GM23338 (cell line): ENCODE measurements at regions not wholly inside any gene's neighbourhood (a gene's known extent, or its start where the extent isn't known, plus 50 kb on each side); places are given as distances from the start of the nearest gene placed in this dataset.

Source experiments
- CTCF ChIP-seq, 2 experiments: fragments of 200-600 bp in 1 of 2; sonication (generic) in 1 of 2; conservative IDR thresholded peaks; 2 replicates each; pipeline versions ENCODE4 v1.5.1 to v1.6.1; 2016 to 2017; ENCODE audit warnings: antibody characterized with exemption in 2 of 2, low read depth in 2 of 2, mild to moderate bottlenecking in 2 of 2, moderate library complexity in 1 of 2
- EZH2 ChIP-seq: fragments of 200-600 bp; sonication (generic); IDR thresholded peaks from one replicate; pipeline ENCODE4 v1.8.0; 2017; ENCODE audit warnings: antibody characterized with exemption, mild to moderate bottlenecking, low read depth; ENCODE audit not compliant: unreplicated experiment
- EZH2phosphoT487 ChIP-seq: fragments of 200-600 bp; sonication (generic); IDR thresholded peaks from one replicate; pipeline ENCODE4 v1.8.1; 2018; ENCODE audit warnings: antibody characterized with exemption; ENCODE audit not compliant: unreplicated experiment
- STAT1 ChIP-seq: IDR thresholded peaks from one replicate; pipeline ENCODE4 v1.6.1; 2016; ENCODE audit warnings: antibody characterized with exemption; ENCODE audit not compliant: unreplicated experiment
- ZNF114 ChIP-seq: fragments of 250-450 bp; sonication (Bioruptor Pico); IDR thresholded peaks from 2 replicates; pipeline ENCODE4 v1.5.0; 2020; ENCODE audit warnings: mild to moderate bottlenecking, moderate library complexity

- TF ChIP-seq CTCF (conservative IDR thresholded peaks at IDR 0.05; ENCODE audit: low read depth in 2 of 2): no peak
- no peak for TF ChIP-seq STAT1
- no peak for TF ChIP-seq ZNF114 (CRISPR knock-in tag)
- TF ChIP-seq EZH2: no peak
- no peak for TF ChIP-seq EZH2phosphoT487
Observed at GRCh38 chr20:56759741-56760278, 130.7 kb downstream of the TFAP2C start.
